ENCODE measurements at regions not wholly inside any gene's neighbourhood (a gene's known extent, or its start where the extent isn't known, plus 50 kb on each side); places are given as distances from the start of the nearest gene placed in this dataset.

DNA sequence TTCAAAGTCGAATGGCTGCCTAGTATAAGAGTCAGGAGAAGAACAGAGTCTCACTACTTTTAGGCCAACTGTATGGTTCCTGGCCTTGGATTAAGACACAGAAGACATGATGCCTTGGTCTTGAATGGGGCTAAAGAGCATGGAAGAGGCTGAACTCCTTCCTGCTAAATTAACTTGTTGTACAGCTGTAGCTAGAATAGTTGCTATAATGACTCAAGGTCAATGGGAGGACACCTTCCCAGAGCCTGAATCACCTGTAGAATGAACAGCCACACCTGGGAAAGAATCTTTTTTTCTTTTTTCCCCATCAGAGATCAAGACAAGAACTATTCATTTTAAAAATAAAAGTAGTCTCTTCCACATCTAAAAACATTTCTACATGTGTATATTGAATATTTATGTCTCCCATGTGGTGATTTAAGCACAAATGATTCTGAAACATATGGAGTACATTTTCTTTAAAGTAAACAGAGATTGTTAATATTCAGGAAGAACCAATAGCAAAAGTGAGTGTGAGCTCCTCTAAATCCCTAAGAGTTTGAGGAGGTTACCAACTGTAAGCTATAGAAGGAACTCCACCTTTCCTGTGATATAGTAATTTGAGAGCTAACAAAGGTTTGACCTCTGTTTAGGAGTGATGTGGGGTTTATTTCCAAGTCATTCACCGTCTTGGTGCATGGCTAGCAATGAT, 191.3 kb downstream of the TGFB2 start:
- no peak for DNase-seq
- Mint-ChIP-seq H3K9me3 (ENCODE audit: unreplicated experiment) (no peaks in the 10 kb centered on the region), H3K27me3 (ENCODE audit: unreplicated experiment) (peaks cover 2% of the 10 kb centered on the region), H3K4me1 (ENCODE audit: low read depth, unreplicated experiment) (no peaks in the 10 kb centered on the region), H3K4me3 (ENCODE audit: unreplicated experiment) (no peak overlapping the region), H3K36me3 (ENCODE audit: unreplicated experiment) (no peaks in the 10 kb centered on the region), H3K27ac (ENCODE audit: unreplicated experiment) (no peak overlapping the region)
- TF ChIP-seq CTCF (IDR thresholded peaks at IDR 0.05; ENCODE audit: partially characterized antibody, unreplicated experiment), result no peak

DNA sequence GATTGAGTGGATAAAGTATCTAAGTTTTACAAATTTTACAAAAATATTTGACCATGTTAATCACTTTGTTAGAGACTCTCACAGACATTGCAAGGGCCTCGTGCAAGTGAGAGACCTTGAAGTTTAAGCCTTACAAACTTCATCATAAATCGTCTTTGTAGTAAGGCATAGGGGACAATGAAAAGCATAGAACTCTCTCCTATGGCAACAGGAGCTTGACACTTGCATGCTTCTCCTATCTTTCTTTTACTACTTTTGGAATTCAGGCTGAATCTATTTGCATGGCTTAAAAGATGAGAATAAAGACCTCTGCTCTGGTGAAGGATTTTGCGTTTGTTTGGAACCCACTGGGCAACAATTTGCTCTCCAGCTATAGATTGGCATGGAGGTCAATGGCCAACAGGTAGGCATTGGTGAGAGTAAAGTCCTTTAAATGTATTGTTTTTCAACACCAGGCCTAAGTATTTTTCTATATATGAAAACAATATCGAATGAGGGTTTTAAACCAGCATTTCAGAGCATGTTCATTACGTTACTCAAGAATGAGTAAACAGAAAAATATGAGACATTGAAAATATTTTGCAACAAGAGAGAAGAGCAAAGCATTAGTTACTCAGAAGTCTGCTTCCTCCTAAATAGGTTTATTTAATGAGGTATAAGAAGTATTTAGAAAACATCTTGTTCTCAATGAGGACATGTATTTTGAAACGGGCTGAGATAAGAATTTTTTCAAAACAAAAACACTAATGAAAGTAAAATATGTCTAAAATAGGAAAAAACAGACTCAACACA, 192.2 kb downstream of the TGFB2 start:
- Mint-ChIP-seq H3K27ac (ENCODE audit: unreplicated experiment) (no peak overlapping the region), H3K9me3 (ENCODE audit: unreplicated experiment) (no peaks in the 10 kb centered on the region), H3K27me3 (ENCODE audit: unreplicated experiment) (peaks cover 2% of the 10 kb centered on the region), H3K4me3 (ENCODE audit: unreplicated experiment) (no peak overlapping the region), H3K4me1 (ENCODE audit: low read depth, unreplicated experiment) (no peaks in the 10 kb centered on the region), H3K36me3 (ENCODE audit: unreplicated experiment) (no peaks in the 10 kb centered on the region)
- TF ChIP-seq CTCF (IDR thresholded peaks at IDR 0.05; ENCODE audit: partially characterized antibody, unreplicated experiment), result no peak
- DNase-seq, result no peak

DNA sequence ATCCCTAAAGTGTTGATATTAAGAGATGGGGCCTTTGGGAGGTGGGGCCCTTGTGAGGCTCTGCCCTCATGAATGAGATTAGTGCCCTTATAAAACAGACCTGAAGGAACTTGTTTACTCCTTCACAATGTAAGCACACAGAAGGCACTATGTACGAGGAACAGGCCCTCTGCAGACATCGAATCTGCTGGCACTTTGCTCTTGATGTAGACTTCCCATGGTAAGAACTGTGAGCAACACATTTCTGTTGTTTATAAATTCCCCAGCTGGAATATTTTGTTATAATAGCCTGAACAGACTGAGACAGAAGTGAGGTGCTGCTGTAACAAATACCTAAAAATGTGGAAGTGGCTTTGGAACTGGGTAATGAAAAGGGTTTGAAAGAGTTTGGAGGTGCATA, 193.2 kb downstream of the TGFB2 start:
- no peaks in the 10 kb centered on the region for H3K9me3 Mint-ChIP-seq (ENCODE audit: unreplicated experiment)
- H3K36me3 Mint-ChIP-seq (ENCODE audit: unreplicated experiment), result no peaks in the 10 kb centered on the region
- no peak for TF ChIP-seq CTCF (IDR thresholded peaks at IDR 0.05; ENCODE audit: partially characterized antibody, unreplicated experiment)
- peaks cover under 1% of the 10 kb centered on the region for H3K27me3 Mint-ChIP-seq (ENCODE audit: unreplicated experiment)
- DNase-seq, result no peak
- no peaks in the 10 kb centered on the region for H3K4me1 Mint-ChIP-seq (ENCODE audit: low read depth, unreplicated experiment)
- no peak overlapping the region for H3K27ac Mint-ChIP-seq (ENCODE audit: unreplicated experiment)
- H3K4me3 Mint-ChIP-seq (ENCODE audit: unreplicated experiment), result no peak overlapping the region

DNA sequence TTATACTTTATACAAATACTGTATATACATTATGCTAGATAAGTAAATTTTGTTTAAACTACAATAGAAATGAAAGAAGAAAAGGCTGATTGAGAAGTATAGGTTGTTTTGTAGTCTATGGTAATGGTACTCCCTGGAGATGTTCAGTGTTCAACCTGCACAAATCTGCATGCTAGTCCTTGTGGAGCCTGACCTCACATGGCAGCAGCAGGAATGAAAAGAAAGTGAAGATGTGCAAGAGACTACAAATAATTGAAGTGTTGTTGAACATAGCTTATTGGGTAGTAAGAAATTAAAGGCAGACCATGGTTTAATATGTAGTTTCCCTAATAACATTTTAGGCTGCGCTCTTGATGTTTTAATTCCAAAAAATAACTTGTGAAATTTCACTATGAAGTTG, 201.2 kb downstream of the TGFB2 start:
- Mint-ChIP-seq H3K4me3 (ENCODE audit: unreplicated experiment) (no peak overlapping the region), H3K27ac (ENCODE audit: unreplicated experiment) (no peak overlapping the region), H3K27me3 (ENCODE audit: unreplicated experiment) (peaks cover 3% of the 10 kb centered on the region), H3K36me3 (ENCODE audit: unreplicated experiment) (no peaks in the 10 kb centered on the region), H3K9me3 (ENCODE audit: unreplicated experiment) (no peaks in the 10 kb centered on the region), H3K4me1 (ENCODE audit: low read depth, unreplicated experiment) (no peaks in the 10 kb centered on the region)
- no peak for DNase-seq
- TF ChIP-seq CTCF (IDR thresholded peaks at IDR 0.05; ENCODE audit: partially characterized antibody, unreplicated experiment), result no peak
